WTC11 (cell line): ENCODE measurements at regions not wholly inside any gene's neighbourhood (a gene's known extent, or its start where the extent isn't known, plus 50 kb on each side); places are given as distances from the start of the nearest gene placed in this dataset.

ENCODE experiments used
- ATAC-seq: fragments of 200-7000 bp; cut with Tn5 transposase; 2 replicates; pipeline ENCODE4 v1.10.0; 2021; ENCODE audit warnings: mild to moderate bottlenecking, moderate library complexity
- CTCF ChIA-PET: fragments of 300-600 bp; sonication (Branson Sonifier 250); formaldehyde crosslinking; loops from one replicate; lab custom pipeline; 2021; ENCODE audit warnings: antibody characterized with exemption; lab: Charles Lee
- POLR2A ChIA-PET: fragments of 350-600 bp; sonication (Branson Sonifier 250); formaldehyde crosslinking; loops from one replicate; lab custom pipeline; 2021; ENCODE audit warnings: antibody characterized with exemption; lab: Charles Lee
- DNase-seq: peaks from one replicate; pipeline ENCODE4 v3.0.0; 2021; ENCODE audit warnings: low spot score
- H3K27ac Mint-ChIP-seq: 2 replicates; pipeline ENCODE4 v1.8.0; 2021; ENCODE audit warnings: mixed read lengths
- H3K27me3 Mint-ChIP-seq: 2 replicates; pipeline ENCODE4 v1.8.0; 2021; ENCODE audit warnings: low read depth, mild to moderate bottlenecking, moderate library complexity, mixed read lengths
- H3K36me3 Mint-ChIP-seq: 2 replicates; pipeline ENCODE4 v1.8.0; 2021; ENCODE audit warnings: mixed read lengths
- H3K4me1 Mint-ChIP-seq: 2 replicates; pipeline ENCODE4 v1.8.0; 2022; ENCODE audit warnings: mixed read lengths
- H3K4me3 Mint-ChIP-seq: 2 replicates; pipeline ENCODE4 v1.8.0; 2021; ENCODE audit warnings: mild to moderate bottlenecking, moderate library complexity, mixed read lengths
- H3K9me3 Mint-ChIP-seq: 2 replicates; pipeline ENCODE4 v1.8.0; 2021; ENCODE audit warnings: mixed read lengths
- ETV6 ChIP-seq: sonication (generic); formaldehyde crosslinking; IDR thresholded peaks from 2 replicates; pipeline ENCODE4 v1.8.1; 2022; ENCODE audit warnings: mild to moderate bottlenecking, missing genetic modification reagents
- GTF2I ChIP-seq: fragments of 250-450 bp; sonication (Bioruptor Pico); conservative IDR thresholded peaks from 2 replicates; pipeline ENCODE4 v1.4.0; 2021; ENCODE audit warnings: mild to moderate bottlenecking
- IRF2 ChIP-seq: sonication (generic); formaldehyde crosslinking; IDR thresholded peaks from 2 replicates; pipeline ENCODE4 v1.8.0; 2022; ENCODE audit warnings: low read depth, missing genetic modification reagents, borderline replicate concordance
- JAZF1 ChIP-seq: fragments of 250-450 bp; sonication (Bioruptor Pico); IDR thresholded peaks from 2 replicates; pipeline ENCODE4 v1.9.0; 2021; ENCODE audit warnings: moderate library complexity, mild to moderate bottlenecking, inconsistent platforms
- PRDM15 ChIP-seq: sonication (generic); formaldehyde crosslinking; IDR thresholded peaks from 2 replicates; pipeline ENCODE4 v1.8.0; 2022; ENCODE audit warnings: missing genetic modification reagents
- ZBTB21 ChIP-seq: sonication (generic); formaldehyde crosslinking; IDR thresholded peaks from 2 replicates; pipeline ENCODE4 v1.8.1; 2023; ENCODE audit warnings: mild to moderate bottlenecking, missing genetic modification reagents, borderline replicate concordance
- ZNF232 ChIP-seq: sonication (generic); formaldehyde crosslinking; IDR thresholded peaks from 2 replicates; pipeline ENCODE4 v1.8.0; 2022; ENCODE audit warnings: mild to moderate bottlenecking, missing genetic modification reagents
- TF ChIP-seq, protein P1 (sequence below): sonication (generic); formaldehyde crosslinking; IDR thresholded peaks from 2 replicates; pipeline ENCODE4 v1.8.1; 2023; ENCODE audit warnings: mild to moderate bottlenecking, missing genetic modification reagents
- TF ChIP-seq, protein P2 (sequence below): fragments of 250-450 bp; sonication (Bioruptor Pico); IDR thresholded peaks from 2 replicates; pipeline ENCODE4 v2.1.2; 2022; ENCODE audit warnings: mild to moderate bottlenecking, moderate library complexity
- TF ChIP-seq, protein P3 (sequence below): fragments of 250-450 bp; sonication (Bioruptor Pico); IDR thresholded peaks from 2 replicates; pipeline ENCODE4 v1.9.0; 2021; ENCODE audit warnings: mild to moderate bottlenecking

GRCh38 chr9:82601293-82601771 is 461.6 kb downstream of the RASEF start (continued):
- TF ChIP-seq PRDM15 (no peak), JAZF1 (no peak)
- TF ChIP-seq, protein P1, sequence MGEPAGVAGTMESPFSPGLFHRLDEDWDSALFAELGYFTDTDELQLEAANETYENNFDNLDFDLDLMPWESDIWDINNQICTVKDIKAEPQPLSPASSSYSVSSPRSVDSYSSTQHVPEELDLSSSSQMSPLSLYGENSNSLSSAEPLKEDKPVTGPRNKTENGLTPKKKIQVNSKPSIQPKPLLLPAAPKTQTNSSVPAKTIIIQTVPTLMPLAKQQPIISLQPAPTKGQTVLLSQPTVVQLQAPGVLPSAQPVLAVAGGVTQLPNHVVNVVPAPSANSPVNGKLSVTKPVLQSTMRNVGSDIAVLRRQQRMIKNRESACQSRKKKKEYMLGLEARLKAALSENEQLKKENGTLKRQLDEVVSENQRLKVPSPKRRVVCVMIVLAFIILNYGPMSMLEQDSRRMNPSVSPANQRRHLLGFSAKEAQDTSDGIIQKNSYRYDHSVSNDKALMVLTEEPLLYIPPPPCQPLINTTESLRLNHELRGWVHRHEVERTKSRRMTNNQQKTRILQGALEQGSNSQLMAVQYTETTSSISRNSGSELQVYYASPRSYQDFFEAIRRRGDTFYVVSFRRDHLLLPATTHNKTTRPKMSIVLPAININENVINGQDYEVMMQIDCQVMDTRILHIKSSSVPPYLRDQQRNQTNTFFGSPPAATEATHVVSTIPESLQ: no peak
- TF ChIP-seq, all 79 proteins: peak for 0

GRCh38 chr9:82604947-82605656 is 457.8 kb downstream of the RASEF start:
- TF ChIP-seq, protein P2, sequence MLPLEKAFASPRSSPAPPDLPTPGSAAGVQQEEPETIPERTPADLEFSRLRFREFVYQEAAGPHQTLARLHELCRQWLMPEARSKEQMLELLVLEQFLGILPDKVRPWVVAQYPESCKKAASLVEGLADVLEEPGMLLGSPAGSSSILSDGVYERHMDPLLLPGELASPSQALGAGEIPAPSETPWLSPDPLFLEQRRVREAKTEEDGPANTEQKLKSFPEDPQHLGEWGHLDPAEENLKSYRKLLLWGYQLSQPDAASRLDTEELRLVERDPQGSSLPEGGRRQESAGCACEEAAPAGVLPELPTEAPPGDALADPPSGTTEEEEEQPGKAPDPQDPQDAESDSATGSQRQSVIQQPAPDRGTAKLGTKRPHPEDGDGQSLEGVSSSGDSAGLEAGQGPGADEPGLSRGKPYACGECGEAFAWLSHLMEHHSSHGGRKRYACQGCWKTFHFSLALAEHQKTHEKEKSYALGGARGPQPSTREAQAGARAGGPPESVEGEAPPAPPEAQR (CRISPR knock-in tag): no peak
- TF ChIP-seq ZBTB21 (CRISPR knock-in tag) (no peak), IRF2 (CRISPR knock-in tag) (no peak), ZNF232 (CRISPR knock-in tag) (no peak), ETV6 (CRISPR knock-in tag) (no peak), GTF2I (CRISPR knock-in tag) (no peak)
- no peaks in the 10 kb centered on the region for H3K9me3 Mint-ChIP-seq
- peaks cover 15% of the 10 kb centered on the region for H3K4me1 Mint-ChIP-seq
- ChIA-PET POLR2A (no interaction called here), CTCF (no interaction called here)
- H3K4me3 Mint-ChIP-seq: no peak overlapping the region
- ATAC-seq (no peak), DNase-seq (no peak)
- no peak overlapping the region for H3K27ac Mint-ChIP-seq
- H3K36me3 Mint-ChIP-seq: no peaks in the 10 kb centered on the region
- H3K27me3 Mint-ChIP-seq: no peaks in the 10 kb centered on the region

DNA sequence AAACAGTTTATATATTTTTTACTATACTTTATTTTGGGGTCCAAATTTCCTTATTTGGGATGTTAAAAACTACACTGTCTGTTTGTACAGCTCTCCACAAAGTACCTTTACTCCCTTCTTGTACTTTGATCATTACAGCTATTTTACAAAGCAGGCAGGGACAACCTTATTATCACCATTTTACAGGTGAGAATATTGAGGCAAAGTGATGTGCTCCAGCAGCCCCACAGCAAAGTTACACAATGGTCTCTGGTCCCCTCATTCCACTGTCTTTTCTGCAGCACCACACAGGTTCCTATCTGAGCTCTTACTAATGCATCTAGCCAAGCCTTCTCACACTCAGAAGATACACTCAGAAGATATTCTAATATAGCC is 457.3 kb downstream of the RASEF start:
- ATAC-seq: no peak
- Mint-ChIP-seq H3K27me3 (no peaks in the 10 kb centered on the region), H3K4me3 (no peak overlapping the region), H3K27ac (no peak overlapping the region), H3K4me1 (peaks cover 15% of the 10 kb centered on the region), H3K36me3 (no peaks in the 10 kb centered on the region), H3K9me3 (no peaks in the 10 kb centered on the region)
- DNase-seq: no peak
- CTCF ChIA-PET: interaction anchor here (1.6 to 1.9 kb wide), 3 partner anchors 56 to 303 kb away, joined by 8 to 21 read pairs (median 15); no protein-coding TSS in a partner anchor
- POLR2A ChIA-PET: no interaction called here
- TF ChIP-seq, protein P3, sequence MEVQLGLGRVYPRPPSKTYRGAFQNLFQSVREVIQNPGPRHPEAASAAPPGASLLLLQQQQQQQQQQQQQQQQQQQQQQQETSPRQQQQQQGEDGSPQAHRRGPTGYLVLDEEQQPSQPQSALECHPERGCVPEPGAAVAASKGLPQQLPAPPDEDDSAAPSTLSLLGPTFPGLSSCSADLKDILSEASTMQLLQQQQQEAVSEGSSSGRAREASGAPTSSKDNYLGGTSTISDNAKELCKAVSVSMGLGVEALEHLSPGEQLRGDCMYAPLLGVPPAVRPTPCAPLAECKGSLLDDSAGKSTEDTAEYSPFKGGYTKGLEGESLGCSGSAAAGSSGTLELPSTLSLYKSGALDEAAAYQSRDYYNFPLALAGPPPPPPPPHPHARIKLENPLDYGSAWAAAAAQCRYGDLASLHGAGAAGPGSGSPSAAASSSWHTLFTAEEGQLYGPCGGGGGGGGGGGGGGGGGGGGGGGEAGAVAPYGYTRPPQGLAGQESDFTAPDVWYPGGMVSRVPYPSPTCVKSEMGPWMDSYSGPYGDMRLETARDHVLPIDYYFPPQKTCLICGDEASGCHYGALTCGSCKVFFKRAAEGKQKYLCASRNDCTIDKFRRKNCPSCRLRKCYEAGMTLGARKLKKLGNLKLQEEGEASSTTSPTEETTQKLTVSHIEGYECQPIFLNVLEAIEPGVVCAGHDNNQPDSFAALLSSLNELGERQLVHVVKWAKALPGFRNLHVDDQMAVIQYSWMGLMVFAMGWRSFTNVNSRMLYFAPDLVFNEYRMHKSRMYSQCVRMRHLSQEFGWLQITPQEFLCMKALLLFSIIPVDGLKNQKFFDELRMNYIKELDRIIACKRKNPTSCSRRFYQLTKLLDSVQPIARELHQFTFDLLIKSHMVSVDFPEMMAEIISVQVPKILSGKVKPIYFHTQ (CRISPR knock-in tag): no peak
